ENCODE measurements at regions not wholly inside any gene's neighbourhood (a gene's known extent, or its start where the extent isn't known, plus 50 kb on each side); places are given as distances from the start of the nearest gene placed in this dataset.
A peak's percentile ranks its signal among the peaks of the same experiment; 100 is the strongest.
"Not testable (repeated sequence)": the region's sequence is repeated elsewhere in the genome, so short reads cannot be mapped to it uniquely, and the experiment has no call there.

DNA sequence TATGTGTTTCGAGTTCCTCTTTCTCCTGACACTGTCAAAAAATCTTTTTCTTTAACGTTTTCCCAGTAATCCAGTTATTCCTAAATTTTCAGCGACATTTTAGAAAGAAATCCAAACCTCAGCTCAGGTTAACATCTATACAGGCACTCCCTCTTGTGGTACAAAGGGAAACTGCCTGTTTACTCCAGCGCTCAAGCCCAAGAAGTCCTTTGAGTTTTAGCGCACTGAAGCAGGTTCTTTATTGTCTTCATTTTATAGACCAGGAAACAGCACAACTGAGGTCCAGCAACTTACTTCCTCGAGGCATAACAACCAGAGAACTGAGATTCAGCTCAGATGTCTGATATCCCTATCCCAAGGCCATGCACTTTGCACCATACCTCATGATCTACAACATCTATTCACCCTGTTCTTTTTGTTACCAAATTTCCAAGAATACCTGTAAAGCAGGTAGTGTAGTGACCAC lies 287.2 kb upstream of the MKLN1 start:
- DNase-seq (no peak), ATAC-seq (peak; percentile 67 to 75)
- intact Hi-C loops (cut with DNase I): loop anchor here in 1 of 2 donors (2.0 kb wide), 1 partner anchor 144 kb away; no protein-coding TSS in a partner anchor

DNA sequence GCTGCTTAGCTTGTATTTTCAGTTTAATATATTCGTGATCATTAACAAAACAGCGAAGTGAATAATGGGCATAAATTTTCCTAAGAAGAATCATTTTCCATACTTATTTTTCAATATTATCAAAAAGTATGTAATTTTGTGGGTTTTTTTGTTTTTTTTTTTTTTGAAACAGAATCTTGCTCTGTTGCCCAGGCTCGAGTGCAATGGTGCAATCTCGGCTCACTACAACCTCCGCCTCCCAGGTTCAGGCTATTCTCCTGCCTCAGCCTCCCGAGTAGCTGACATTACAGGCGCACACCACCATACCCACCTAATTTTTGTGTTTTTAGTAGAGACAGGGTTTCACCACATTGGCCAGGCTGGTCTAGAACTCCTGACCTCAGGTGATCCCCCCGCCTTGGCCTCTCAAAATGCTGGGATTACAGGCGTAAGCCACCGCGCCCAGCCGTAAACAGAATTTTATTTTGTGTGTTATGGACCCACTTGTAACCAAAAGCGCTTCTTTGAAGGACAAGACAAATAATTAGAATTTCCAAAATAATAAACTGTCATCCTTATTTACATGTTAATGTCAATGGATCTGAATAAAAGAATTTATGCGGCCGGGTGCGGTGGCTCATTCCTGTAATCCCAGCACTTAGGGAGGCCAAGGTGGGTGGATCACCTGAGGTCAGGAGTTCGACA lies 286.5 kb upstream of the MKLN1 start:
- not testable (repeated sequence) for ATAC-seq, DNase-seq
- intact Hi-C loops (cut with DNase I): loop anchor here in 1 of 2 donors (2.0 kb wide), 1 partner anchor 144 kb away; no protein-coding TSS in a partner anchor

DNA sequence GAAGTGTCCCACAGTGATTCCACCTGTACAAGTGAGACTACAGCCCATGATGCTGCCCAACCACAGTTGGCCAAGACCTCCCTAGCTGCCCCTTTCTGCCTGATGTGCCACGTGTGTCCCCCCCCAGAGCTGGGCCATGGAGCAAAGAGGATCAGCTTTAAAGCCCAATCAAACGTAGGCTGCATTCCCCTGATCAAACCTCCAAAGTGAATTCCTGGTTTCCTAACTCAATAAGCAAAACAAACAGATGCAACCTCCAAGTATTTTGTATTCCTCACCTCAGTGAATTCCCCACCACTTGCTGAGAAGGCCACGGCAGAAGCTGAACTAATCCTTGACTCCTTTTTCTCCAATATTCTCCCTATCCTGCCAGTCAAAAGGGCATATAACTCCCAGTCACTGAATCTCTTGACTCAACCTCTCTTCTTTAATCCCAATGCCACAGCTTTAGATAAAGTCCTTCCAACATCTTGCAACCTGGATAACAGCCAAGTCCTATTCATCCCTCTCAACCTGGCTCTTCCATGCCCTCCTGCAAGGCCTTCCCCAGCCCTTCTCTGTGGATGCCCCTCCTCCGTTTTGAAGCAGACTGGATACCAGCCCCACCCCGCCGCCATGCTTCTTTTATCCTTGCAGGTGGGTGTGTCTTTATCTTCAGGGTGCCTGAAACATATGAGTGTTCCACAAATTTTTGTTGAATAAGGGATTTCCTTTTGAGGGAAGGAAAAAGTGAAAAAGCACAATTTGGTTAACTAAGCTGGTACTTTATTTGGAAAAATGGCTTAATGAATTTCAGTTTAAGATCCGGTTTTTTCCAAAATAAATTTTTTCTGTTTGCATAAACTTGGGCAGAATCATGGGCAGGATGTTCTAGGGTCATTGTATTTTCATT lies 285.2 kb upstream of the MKLN1 start:
- DNase-seq (no peak), ATAC-seq (peak; percentile 12 to 36)
- intact Hi-C loops (cut with DNase I): no loop called here

DNA sequence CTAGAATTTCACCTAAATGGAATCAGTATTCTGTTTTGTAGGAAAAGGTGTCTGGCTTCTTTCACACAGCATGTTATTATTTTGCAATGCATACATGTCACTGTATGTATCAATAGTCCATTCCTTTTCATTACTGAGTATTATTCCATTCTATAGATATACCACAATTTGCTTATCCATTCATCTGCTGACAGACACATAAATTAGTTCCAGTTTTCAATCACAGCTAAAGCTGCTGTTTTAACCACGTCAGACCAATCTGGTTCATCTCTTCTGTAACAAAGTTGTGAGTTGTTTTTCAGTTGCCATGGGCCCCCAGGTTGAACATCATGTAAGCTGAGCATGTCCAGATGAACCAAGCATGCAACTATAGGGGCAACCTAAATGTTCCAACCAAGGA lies 282.1 kb upstream of the MKLN1 start:
- intact Hi-C loops (cut with DNase I): no loop called here
- ATAC-seq (no peak), DNase-seq (no peak)

DNA sequence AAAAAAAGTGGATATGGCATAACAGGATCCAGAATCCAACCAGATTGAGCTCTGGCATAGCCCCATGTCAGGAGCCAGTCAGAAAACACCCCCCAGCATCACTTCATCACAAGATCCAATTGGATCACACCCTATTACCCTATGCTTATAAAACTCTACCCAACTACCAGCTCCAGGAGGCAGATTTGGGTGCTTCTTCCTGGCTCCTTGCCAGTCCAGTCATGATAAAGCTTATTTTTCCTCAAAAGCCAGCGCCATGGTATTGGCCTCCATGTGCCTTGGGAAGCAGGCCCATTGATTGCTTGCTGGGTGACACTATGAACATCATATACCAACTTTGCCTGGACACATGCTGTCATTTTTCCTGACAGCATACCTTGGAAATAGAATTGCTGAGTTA lies 281.4 kb upstream of the MKLN1 start:
- ATAC-seq (peak in 1 of 2 donors; percentile 11), DNase-seq (no peak)
- intact Hi-C loops (cut with DNase I): no loop called here

DNA sequence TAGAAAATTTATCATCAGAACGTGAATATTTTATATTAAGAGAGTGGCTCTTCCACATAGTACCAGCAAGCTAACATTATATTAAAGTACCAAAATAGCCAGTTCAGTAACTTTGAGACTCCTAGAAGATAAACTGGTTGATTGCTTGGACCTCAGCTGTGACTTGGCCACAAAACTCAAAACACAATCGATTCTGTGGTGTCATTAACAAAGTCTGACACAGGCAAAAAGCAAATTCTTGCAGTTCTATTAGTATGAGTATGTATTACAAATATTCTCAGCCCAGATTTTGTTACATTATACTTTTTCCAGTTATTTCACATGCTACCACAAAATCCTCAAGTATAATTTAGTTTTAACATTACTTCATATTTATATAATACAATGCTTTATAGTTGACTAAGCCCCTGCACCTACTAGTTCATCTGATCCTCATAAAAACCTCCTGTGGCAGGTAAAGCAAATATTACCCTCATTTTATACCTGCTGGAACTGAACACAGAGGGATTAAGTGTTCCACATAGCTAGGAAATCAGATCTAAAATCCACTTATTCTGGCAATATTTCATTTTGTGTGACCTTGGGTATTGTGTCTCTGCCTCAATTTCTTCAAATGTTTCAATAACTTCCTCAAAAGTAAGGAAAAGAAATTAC lies 279.9 kb upstream of the MKLN1 start:
- no peak for DNase-seq
- ATAC-seq: no peak
- intact Hi-C loops (cut with DNase I): no loop called here

DNA sequence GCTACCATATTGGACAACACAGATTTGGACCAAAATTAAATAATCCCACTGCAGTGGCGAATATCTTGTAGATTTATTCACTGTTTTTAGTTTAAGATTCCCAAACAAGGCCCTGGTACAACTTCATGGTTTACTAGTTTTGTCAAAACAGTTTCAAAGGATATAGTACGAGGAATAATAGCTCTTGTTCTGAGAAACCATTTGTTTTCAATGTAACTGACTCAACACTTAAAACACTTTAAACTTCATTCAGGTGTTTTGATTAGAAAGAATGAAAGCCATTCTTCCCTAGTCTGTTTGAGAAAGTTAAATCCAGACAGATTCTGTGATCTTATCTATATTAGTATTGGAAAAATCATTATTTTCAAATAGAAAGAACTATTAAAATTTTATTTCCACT lies 276.4 kb upstream of the MKLN1 start:
- DNase-seq (no peak), ATAC-seq (no peak)
- intact Hi-C loops (cut with DNase I): no loop called here

DNA sequence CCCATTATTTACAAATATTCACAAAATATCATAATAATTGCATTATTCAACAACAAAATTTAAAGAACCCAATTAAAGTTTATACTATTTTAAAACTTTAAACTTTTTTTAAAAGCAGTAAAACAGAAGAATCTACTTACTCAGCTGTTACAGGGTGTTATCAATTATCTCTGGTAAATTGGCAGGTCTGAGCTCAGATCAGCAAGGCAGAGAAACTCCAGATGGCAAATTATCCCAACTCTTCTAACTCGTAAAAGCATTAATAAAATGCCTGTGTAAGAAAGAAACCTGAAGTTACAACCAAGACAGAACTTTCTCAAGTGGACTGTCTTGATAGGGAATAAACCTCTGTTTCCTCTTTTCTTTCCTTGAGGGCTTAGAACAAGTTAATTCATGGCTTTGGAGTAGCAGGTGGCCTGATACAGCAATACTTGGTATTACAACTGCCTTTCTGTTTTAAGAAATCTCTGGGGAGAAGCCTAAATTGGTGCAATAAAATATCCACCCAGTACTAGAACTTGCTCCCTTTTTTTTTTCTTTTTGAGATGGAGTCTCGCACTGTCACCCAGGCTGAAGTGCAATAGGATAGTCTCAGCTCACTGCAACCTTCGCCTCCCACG lies 275.3 kb upstream of the MKLN1 start:
- ATAC-seq: no peak
- no peak for DNase-seq
- intact Hi-C loops (cut with DNase I): no loop called here

DNA sequence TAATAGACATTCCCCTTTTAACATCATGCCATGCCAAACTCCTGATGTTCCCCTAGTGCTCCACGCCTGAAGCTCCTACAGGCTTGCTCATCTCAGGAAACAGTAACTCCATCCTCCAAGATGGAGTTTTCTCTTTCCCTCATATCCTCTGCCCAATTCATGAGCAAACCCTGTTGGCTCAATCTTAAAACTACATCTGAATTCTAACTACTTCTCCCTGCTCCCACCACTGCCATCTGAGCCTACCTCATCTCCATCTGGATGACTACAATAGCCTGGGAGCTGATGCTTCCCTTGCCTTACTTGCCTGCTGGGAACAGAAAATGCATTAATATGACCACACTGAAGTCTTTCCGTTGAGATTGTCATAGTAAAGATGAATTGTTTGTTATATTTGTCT lies 271.7 kb upstream of the MKLN1 start:
- DNase-seq (no peak), ATAC-seq (no peak)
- intact Hi-C loops (cut with DNase I): no loop called here

DNA sequence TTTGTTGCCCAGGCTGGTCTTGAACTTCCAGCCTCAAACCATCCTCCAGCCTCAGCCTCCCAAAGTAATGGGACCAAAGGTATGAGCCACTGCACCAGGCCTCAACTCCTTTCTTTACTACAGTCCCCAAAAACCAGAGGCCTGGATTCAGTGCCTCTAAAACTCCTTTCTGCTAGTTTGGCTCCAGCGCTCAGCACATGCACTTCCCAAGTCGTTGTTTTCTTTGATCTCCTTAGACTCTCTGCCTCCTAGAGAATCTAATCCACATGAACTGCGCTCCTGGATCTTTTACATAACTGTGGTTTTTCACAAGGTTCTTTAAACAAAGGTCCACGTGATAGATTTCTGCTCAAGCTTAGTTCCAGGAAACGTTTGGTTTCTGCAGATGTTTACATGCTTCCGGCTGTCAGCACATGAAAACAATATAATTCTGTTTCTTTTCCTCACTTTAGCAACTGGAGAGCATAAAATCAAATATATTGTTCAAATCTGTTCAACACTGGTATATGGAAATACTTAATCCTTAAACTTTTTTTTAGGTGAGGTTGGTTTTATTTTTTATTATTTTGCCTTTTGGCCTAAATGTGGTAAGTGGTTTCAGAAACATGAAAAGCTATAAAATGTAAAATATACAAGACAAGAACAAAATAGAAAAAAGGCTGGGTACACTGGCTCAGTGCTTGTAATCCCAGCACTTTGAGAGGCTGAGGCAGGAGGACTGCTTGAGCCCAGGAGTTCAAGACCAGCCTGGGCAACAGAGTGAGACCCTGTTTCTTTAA lies 270.5 kb upstream of the MKLN1 start:
- ATAC-seq (peak; percentile 36 to 77), DNase-seq (no peak)
- intact Hi-C loops (cut with DNase I): no loop called here

DNA sequence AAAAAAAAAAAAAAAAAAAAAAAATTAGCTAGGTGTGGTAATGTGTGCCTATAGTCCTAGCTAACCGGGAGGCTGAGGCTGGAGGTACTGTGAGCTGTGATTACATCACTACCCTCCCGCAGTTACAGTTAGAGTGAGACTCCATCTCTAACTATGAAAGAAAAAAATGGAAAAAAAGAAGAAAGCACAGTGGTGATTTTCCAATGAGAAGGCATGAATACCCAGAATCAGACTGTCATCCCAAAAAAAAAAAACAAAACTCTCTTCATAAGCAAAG lies 269.9 kb upstream of the MKLN1 start:
- intact Hi-C loops (cut with DNase I): no loop called here
- ATAC-seq (peak in 1 of 2 donors; percentile 48), DNase-seq (no peak)

DNA sequence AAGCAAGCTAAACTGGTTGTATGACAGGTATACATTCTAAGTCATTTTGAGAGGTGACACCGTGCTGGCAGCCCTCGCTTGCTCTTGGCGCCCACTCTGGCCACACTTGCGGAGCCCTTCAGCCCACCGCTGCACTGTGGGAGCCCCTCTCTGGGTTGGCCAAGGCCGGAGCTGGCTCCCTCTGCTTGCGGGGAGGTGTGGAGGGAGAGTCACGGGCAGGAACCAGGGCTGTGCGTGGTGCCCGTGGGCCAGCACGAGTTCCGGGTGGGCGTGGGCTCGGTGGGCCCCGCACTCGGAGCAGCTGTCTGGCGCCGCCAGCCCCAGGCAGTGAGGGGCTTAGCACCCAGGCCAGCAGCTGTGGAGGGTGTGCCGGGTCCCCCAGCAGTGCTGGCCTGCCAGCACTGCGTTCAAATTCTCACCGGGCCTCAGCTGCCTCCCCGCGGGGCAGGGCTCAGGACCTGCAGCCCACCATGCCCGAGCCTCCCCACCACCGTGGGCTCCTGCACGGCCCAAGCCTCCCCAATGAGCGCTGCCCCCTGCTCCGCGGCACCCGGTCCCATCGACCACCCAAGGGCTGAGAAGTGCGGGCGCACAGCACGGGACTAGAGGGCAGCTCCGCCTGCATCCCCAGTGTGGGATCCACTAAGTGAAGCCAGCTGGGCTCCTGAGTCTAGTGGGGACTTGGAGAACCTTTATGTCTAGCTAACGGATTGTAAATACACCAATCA lies 269.0 kb upstream of the MKLN1 start:
- ATAC-seq; DNase-seq; intact Hi-C loops (cut with DNase I): not testable (repeated sequence)

DNA sequence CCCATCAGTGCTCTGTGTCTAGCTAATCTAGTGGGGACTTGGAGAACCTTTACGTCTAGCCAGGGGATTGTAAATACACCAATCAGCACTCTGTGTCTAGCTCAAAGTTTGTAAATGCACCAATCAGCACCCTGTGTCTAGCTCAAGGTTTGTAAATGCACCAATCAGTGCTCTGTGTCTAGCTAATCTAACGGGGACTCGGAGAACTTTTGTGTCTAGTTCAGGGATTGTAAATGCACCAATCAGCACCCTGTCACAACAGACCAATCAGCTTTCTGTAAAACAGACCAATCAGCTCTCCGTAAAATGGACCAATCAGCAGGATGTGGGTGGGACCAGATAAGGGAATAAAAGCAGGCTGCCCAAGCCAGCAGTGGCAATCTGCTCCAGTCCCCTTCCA lies 268.3 kb upstream of the MKLN1 start:
- DNase-seq; intact Hi-C loops (cut with DNase I); ATAC-seq: not testable (repeated sequence)

DNA sequence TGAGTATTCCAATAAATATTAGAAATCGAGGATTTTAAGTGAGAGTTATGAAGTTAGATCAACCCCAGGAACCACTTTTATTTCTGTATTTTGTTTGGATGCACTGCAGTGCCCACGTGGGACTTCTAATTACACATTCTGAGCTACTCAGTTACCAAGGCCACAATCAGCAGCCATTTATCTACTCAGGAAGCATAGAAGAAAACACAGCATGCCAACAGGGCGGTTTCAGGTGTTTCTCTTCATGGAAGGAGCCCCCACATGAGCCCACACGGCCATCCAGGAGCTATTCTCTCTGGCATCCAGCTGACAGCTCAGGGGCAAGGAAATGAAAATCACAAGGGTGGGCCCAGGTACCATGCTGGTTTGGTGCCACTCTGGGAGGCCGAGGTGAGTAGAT lies 266.5 kb upstream of the MKLN1 start:
- intact Hi-C loops (cut with DNase I): loop anchor here in 1 of 2 donors (10.0 kb wide), 1 partner anchor 364 kb away; no protein-coding TSS in a partner anchor
- ATAC-seq: no peak
- no peak for DNase-seq

DNA sequence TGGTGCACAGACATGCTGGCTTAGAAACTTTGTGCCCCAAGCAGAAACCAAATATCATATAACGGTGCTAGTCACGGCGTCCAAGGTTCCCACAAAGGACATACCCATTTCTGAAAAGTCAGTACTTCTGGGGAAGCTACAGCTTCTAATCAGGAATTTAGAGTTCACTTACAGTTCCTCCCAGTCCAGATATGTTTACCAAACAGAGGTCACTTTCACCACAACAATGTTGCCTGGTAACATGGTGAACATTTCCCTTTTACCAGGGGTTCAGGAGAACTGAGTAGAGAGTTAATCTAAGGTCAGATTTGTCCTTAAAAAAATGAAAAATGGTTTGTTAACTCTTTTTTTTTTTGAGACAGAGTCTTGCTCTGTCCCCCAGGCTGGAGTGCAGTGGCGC lies 265.9 kb upstream of the MKLN1 start:
- DNase-seq (no peak), ATAC-seq (no peak)
- intact Hi-C loops (cut with DNase I): loop anchor here in 1 of 2 donors (10.0 kb wide), 1 partner anchor 363 kb away; no protein-coding TSS in a partner anchor

DNA sequence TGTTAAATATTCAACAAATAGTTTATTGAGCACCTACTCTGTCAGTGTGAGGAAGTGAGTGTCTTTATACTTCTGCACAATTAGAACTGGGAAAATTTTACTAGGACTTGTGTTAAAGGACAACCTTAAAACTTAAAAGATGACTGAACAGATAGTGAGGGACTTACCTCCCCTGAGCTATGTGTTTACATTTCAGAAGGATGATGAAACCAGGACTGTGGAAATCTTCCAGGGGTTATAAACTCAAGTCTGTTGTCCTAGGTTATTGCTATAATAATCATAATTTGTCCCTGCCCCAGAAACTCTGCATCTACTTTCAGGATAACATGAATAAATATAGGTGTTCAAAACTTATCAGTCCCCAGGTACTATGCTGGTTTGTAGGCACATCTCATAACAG lies 261.0 kb upstream of the MKLN1 start:
- intact Hi-C loops (cut with DNase I): loop anchor here (5.0 to 10.0 kb wide), 3 partner anchors 236 to 358 kb away; no protein-coding TSS in a partner anchor
- ATAC-seq (no peak), DNase-seq (no peak)

DNA sequence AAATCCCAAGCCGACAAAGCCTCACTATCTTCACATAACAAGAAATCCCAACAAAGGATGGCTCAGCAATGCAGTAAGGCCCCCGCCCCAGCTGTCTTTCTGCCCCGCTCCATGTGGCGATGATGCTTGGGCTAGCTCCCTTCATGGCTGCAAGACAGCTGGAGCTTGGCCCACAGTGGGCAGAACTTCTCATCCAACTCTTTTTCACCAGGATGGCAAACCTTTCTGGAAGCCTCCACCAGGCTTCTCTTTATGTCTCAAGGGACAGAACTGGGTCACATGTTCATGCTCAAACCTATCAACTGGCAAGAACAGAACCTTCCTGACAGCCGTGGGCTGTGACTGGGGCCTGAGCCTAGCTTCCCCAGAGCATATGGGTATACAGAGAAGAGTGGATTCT lies 260.5 kb upstream of the MKLN1 start:
- intact Hi-C loops (cut with DNase I): loop anchor here (5.0 to 10.0 kb wide), 3 partner anchors 235 to 358 kb away; no protein-coding TSS in a partner anchor

DNA sequence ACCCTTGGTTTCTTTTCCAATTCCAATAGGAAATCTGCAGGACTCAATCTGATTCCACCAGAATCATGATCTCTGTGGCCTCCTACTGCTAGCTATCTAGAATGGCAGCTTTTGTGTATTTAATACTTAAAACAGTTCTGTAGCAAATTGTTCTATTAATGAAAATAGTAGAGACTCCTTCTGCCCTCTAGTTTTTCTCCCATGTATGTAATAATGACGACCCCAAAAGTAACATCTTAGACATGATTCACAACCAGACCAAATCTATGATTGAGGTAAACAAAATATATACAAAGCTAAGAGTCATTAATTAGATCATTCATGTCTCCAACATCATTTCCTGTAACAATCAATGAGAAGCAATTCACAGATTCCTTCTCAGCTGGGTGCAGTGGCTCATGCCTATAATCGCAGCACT lies 259.1 kb upstream of the MKLN1 start:
- DNase-seq (no peak), ATAC-seq (no peak)
- intact Hi-C loops (cut with DNase I): loop anchor here (5.0 to 10.0 kb wide), 3 partner anchors 234 to 356 kb away; no protein-coding TSS in a partner anchor

More for the DNA sequence above, 260.5 kb upstream of the MKLN1 start:
- DNase-seq: no peak
- no peak for ATAC-seq
